GM19328 (cell line): ENCODE measurements at regions not wholly inside any gene's neighbourhood (a gene's known extent, or its start where the extent isn't known, plus 50 kb on each side); places are given as distances from the start of the nearest gene placed in this dataset.
"Not testable (repeated sequence)": the region's sequence is repeated elsewhere in the genome, so short reads cannot be mapped to it uniquely, and the experiment has no call there.

Experiments used
- ATAC-seq: cut with Tn5 transposase; IDR thresholded peaks from one replicate; pipeline ENCODE4 v1.9.1; 2021; ENCODE audit warnings: mild to moderate bottlenecking, moderate library complexity; ENCODE audit not compliant: unreplicated experiment

DNA sequence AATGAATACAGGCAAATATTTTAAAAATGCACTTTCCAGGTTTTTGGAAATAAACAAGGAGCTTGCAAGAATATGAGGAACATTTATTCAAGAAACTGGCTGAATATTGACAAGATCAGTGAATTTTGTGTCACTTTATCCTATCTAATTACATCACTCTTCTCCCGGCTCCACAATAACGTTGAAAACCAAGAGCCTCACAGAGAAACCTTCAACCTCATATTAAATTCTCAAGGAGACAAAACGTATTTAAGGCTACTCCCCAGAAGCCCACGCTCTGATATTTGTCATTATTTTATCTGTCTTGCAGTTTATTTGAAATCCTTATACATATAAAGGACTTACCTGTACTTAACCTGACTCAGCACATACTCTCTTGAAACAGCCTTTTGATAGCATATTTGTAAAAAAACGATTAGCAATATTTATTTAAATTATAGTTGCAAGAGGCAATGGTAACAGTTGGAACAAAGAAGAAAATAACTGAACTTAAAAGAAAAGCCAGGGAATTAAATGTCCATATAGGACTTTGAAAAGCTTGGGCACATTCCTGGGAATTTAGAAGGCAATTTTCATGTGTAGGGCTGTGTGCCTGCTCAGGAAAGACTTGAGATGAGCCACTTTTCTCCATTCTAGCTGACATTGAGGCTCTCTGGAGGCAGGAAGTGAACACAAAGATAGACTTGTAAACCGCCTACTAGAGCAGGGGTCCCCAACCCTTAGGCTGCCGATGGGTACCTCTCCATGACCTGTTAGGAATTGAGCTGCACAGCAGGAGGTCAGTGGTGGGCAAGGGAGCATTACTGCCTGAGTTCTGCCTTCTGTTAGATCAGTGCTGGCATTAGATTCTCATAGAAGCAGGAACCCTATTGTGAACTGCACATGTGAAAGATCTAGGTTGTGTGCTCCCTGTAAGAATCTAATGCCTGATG, 636.4 kb downstream of the SLC16A7 start:
- no peak for ATAC-seq

DNA sequence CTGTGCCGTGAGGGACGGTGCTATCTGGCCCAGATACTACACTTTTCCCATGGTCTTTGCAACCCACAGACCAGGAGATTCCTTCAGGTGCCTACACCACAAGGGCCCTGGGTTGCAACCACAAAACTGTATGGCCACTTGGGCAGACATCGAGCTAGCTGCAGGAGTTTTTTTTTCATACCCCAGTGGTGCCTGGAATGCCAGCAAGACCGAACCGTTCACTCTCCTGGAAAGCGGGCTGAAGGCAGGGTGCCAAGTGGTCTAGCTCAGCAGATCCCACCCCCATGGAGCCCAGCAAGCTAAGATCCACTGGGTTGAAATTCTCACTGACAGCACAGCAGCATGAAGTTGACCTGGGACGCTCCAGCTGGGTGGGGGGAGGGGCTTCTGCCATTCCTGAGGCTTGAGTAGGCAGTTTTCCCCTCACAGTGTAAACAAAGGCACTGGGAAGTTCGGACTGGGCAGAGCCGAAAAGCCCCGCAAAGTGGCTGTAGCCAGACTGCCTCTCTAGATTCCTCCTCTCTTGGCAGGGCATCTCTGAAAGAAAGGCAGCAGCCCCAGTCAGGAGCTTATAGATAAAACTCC, 638.9 kb downstream of the SLC16A7 start:
- ATAC-seq = not testable (repeated sequence)

DNA sequence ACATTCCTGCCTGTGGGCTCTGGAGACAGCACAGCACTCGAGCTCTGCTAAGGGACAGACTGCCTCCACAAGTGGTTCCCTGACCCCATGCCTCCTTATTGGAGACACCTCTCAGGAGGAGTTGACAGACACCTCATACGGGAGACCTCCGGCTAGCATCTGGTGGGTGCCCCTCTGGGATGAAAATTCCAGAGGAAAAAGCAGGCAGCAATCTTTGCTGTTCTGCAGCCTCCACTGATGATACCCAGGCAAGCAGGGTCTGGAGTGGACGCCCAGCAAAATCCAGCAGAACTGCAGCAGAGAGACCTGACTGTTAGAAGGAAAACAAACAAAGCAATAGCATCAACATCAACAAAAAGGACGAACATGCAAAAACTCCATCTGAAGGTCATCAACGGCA, 639.4 kb downstream of the SLC16A7 start:
- ATAC-seq = no peak

DNA sequence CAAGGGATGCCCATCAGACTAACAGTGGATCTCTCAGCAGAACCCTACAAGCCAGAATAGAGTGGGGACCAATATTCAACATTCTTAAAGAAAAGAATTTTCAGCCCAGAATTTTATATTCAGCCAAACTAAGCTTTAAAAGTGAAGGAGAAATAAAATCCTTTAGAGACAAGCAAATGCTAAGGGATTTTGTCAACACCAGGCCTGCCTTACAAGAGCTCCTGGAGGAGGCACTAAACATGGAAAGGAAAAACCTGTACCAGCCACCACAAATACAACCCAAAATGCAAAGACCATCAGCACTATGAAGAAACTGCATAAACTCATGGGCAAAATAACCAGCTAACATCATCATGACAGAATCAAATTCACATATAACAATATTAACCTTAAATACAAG, 640.6 kb downstream of the SLC16A7 start:
- not testable (repeated sequence) for ATAC-seq

DNA sequence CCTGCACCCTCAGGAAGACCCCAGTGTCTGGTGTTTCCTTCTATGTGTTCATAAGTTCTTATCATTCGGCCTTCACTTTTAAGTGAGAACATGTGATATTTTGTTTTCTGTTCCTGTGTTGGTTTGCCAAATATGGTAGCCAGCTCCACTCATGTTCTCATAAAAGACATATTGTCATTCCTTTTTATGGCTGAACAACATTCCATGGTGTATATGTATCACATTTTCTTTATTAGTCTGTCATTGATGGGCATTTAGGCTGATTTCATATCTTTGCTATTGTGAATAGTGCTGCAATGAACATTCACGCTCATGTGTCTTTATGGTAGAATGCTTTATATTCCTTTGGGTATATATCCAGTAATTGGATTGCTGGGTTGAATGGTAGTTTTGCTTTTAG, 645.1 kb downstream of the SLC16A7 start:
- ATAC-seq = no peak

DNA sequence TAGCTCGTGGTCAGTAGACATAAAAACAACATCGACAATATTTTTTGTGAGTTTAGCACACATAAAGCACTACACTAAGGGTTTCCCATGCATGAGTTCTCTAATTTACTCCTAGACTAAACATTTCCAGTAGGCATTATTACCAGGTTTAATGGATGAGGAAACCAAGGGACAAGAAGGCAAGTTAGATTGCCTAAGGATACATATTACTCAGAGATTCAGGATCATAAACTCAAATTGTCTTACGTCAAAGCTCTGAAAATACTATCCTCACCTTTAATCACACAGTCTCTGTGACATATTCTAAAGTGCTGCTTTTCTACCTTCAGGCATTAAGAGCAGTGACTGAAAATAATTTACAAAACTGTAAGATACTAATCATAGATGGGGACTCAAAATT, 655.3 kb downstream of the SLC16A7 start:
- no peak for ATAC-seq

DNA sequence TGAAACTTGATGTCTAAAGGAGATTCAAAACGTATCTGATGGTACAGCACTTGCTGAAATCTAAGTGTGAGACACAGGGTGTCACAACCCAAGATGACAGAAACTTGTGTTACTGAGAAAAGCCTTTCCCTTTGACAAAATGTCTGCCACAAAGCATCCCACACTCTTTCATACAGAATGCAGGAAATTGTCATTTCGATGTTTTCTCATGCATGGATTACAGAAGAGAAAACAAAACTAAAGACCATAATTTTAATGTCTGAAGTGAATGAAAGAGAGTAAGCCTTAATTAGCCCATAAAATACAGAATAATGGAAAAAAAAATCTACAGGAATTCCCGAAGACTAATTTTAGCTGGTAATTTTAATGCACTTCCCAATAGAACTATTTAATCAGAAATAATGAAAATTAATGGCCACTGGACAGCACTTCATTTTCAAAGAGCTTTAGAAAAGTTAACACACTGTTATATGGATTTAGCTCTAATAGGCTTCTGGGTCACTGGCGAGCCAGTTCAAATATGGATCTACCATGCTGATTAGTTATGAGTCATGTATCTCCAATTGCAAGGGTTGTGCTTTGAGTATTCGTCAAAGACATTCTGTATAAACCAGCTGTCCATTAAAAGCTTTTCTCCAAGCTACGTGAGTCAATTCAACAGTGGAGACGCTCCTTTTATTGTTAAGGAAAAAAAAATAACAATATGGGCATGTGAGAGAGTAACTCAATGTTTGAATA, 656.7 kb downstream of the SLC16A7 start:
- no peak for ATAC-seq

DNA sequence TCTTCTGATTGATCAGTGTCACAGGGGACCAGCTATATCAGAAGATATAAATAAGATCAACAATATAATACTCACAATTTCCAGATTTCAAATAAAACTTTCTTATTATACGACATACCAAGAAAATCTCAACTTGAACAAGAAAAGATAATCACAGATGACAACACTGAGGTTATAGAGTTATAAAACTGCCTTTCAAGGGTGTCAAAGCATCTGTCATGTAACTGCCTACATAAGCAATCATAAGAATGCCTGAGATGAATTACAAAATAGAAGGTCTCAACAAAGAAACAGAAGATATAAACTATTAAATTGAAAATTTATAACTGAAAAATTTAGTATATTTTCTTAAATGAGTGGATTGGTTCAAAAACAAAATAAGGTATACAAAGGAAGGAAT, 659.2 kb downstream of the SLC16A7 start:
- ATAC-seq = no peak

DNA sequence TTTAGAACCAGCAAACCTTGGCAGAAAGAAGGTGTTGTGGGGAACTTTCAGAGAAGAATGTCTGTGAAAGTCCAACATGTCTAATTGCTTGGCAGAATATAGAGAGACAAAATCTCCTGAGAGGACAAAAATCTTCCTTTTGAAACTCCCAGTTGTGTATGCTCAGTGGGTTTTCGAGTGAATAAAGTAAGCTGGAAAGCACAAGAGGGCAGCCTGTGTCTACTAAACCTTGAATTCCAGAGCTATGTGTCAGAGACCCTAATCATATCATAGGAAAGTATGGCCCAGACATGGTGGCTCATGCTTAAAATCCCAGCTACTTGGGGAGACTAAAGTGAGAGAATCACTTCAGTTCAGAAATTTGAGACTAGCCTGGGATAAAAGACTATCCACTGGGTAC, 661.2 kb downstream of the SLC16A7 start:
- no peak for ATAC-seq

DNA sequence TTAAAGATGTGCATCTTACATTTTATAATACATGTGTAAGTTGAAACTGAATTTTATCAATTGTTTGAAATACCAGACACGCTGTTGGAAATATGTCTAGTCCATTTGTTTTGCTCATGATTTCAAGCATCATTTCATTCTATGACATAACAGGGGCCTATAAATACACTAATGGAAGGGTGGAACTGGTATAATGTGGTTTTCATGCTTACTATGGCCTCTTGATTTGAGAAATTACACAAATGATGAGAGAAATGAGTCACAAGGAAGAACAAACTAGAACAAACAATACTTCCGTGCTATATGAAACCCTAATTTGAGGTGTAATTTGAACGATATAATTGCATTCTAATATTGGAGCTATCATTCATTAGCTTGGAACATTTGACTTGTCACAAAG, 663.4 kb downstream of the SLC16A7 start:
- no peak for ATAC-seq

DNA sequence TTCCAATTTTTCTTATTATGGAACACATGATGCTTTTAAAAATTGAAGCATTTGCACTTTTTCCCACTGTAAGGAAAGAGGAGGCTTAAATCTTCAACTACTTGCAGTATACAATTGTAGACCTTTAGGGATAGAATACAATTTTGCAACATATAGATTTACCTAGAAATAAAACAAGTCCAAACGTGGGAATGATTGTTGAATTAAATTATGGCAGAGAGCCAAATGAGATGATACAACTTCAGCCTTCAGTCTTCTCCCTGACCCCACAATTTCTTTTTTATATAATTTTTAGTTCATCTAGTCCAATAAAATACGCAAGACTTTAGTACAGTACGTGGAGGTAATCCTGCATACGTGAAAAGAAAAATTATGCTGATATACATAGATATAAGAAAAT, 666.5 kb downstream of the SLC16A7 start:
- ATAC-seq = no peak

DNA sequence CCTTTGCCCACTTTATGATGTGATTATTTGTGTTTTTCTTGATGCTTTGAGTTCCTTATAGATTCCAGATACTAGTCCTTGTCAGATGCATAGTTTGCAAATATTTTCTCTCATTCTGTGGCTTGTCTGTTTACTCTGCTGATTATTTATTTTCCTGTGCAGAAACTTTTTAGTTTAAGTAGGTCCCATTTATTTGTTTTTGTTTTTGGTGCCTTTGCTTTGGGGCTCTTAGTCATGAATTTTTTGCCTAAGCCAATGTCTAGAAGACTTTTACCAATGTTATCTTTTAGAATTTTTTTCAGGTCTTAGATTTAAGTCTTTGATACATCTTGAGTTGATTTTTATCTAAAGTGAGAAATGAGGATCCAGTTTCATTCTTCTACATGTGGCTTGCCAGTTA, 667.3 kb downstream of the SLC16A7 start:
- ATAC-seq = no peak

DNA sequence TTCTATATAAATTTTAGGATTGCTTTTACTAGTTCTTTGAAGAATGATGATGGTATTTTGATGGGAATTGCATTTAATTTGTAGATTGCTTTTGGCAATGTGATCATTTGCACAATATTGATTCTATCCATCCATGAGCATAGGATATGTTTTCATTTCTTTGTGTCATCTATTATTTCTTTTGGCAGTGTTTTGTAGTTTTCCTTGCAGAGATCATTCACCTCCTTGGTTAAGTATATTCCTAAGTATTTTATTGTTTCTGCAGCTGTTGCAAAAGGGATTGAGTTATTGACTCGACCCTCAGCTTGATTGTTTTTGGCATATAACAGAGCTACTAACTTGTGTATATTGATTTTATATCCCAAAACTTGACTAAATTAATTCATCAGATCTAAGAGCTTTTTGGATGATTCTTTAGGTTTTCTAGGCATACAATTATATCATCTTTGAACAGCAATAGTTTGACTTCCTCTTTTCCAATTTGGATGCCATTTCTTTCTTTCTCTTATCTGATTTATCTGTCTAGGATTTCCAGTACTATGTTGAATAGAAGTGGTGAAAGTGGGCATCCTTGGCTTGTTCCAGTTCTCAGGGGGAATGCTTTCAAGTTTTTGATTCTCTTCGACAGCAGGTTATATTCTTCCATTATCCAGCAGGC, 668.1 kb downstream of the SLC16A7 start:
- no peak for ATAC-seq

DNA sequence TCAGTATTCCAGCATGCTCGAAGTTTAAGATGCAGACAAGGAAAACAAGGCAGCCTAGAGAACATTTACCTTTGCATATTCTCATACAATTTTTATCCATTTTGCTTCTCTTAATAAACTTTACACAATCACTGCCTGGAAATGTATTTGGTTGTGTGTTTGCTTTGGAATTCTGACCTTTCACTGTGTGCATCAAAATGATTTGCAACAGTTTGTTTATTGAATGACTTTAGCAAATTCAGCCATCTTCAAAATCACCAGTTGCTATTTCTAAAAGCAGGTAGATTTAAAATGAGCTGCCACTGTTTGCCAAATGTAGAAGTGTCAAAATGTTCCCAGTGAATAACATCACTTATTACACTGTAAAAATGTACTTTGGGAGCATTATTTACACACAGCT, 669.9 kb downstream of the SLC16A7 start:
- ATAC-seq = no peak

DNA sequence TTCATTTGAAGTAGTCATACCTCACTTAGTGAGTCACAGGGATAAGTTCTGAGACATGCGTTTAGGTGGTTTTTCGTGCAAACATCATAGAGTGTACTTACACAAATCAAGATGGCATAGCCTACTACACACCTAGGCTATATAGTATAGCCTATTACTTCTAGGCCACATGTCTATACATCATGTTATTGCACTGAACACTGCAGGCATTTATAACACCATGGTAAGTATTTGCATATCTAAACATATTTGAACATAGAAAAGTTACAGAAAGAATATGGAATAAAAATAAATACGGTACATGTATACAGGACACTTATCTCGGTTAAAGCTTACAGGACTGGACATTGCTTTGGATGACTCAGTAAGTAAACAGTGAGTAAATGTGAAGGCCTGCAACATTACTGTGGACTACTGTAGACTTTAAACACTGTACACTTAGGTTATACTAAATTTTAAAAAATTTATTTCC, 670.6 kb downstream of the SLC16A7 start:
- no peak for ATAC-seq

DNA sequence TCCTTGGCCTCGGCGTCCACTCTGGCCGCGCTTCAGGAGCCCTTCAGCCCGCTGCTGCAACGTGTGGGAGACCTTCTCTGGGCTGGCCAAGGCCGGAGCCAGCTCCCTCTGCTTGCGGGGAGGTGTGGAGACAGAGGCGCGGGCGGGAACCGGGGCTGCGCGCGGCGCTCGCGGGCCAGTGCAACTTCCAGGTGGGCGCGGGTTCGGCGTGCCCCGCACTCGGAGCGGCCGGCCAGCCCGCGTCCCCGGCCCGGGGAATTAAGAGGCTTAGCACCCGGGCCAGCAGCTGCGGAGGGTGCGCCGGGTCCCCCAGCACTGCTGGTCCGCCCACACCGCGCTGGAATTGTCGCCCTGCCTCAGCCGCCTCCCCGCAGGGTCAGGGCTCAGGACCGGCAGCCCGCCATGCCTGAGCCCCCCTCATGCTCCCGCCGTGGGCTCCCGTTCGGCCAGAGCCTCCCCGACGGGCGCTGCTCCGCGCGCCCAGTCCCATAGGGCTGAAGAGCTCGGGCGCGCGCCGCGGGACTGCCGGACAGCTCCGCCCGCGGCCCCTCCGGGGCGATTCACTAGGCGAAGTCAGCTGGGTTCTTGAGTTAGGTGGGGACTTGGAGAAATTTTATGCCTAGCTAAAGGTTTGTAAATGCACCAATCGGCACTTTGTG, 673.9 kb downstream of the SLC16A7 start:
- no peak for ATAC-seq

DNA sequence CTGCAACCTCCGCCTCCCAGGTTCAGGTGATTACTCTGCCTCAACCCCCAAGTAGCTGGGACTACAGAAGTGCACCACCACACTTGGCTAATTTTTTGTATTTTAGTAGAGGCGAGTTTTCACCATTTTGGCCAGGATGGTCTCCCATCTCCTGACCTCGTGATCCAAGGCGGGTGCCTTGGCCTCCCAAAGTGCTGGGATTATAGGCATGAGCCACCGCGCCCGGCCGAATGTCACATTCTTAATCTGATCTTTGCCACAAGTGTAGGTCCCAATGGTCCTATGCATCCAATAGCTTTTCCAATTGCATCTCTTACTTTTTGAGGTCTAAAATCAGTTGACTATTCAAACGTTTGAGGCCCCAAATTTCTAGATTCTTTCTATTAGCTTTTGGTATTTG, 676.0 kb downstream of the SLC16A7 start:
- ATAC-seq = no peak

DNA sequence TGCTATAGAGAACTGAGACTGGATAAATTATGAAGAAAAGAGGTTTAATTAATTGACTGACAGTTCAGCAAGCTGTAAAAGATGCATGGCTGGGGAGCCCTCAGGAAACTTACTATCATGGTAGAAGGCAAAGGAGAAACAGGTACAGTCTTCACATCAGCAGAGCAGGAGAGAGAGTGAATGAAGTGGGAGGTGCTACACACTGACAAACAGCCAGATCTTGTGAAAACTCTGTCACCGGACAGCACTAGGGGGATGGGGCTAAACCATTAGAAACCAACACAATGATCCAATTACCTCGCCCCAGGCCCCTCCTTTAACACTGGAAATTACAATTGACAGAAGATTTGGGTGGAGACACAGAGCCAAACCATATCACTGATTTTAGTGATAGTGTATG, 682.4 kb downstream of the SLC16A7 start:
- ATAC-seq = no peak

DNA sequence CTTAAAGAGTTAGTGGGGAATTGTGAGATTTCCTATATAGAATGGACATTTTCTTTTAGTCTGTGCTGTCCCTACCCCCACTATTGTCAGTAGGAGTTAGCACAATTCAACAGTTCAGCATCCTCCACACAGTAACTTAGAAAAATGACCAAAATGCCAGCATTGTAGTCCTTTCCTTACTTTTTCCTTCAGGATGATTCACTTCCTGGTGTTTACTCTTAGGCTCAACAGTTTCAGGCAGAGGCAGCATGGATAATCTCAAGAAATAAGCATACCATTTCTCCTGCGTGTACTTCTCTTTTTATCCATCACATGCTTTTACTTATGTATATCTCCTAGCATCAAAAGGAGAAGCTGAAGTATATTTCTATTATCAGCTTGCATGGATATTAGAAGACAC, 683.4 kb downstream of the SLC16A7 start:
- ATAC-seq = no peak

DNA sequence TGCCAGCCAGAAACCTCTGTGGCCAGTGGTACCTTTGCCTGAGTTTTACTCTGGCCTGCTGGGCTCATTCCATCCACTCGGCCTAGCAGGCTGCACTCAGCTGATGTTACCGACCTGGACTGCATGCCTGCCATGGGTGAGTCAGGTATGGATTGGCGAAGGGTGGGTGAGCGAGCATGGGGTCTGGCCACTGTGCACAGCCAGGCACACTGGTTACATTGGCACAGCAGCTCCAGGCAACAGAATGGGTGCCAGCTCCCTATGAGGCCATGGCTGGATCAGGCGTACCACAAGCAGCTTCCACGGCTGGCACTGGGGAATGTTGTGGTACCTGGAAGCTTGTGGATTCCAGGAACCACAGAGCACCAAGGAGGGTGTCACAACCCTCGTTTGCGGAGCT, 685.7 kb downstream of the SLC16A7 start:
- no peak for ATAC-seq

DNA sequence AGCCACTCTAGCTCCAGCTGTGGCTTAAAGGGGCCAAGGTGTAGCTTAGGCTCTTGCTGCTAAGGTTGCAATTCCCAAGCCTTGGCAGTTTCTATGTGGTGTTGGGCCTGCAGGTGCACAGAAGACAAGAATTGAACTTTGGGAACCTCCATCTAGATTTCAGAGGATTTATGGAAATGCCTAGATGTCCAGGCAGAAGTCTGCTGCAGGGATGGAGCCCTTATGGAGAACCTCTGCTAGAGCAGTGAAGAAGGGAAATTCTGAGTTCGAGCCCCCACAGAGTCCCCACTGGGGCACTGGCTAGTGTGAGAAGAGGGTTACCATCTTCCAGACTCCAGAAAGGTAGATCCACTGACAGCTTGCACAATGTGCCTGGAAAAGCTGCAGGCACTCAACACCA, 694.7 kb downstream of the SLC16A7 start:
- ATAC-seq = no peak
